CD4-positive, alpha-beta T cell treated with Interleukin-10 for 1 hour (primary cell): ENCODE measurements at regions not wholly inside any gene's neighbourhood (a gene's known extent, or its start where the extent isn't known, plus 50 kb on each side); places are given as distances from the start of the nearest gene placed in this dataset.

ENCODE experiments used
- DNase-seq: peaks from one replicate; pipeline ENCODE4 v3.0.0-alpha.2; 2020

- no peak for DNase-seq
Measured at GRCh38 chr10:57785546-57785945, 482.1 kb downstream of the IPMK start.

- no peak for DNase-seq
Measured at GRCh38 chr10:57785068-57785467, 482.6 kb downstream of the IPMK start.

GRCh38 chr10:57776688-57777432 is 490.8 kb downstream of the IPMK start:
- DNase-seq = no peak

GRCh38 chr10:57775250-57775649 is 492.4 kb downstream of the IPMK start:
- no peak for DNase-seq

- DNase-seq = no peak
Measured at GRCh38 chr10:57769298-57769697, 498.4 kb downstream of the IPMK start.

GRCh38 chr10:57759777-57760176 is 507.9 kb downstream of the IPMK start:
- DNase-seq = no peak

- no peak for DNase-seq
Measured at GRCh38 chr10:57754803-57755202, 512.9 kb downstream of the IPMK start.

GRCh38 chr10:57743711-57744110 is 524.0 kb downstream of the IPMK start:
- no peak for DNase-seq

GRCh38 chr10:57741751-57742150 is 525.9 kb downstream of the IPMK start:
- no peak for DNase-seq

- no peak for DNase-seq
Measured at GRCh38 chr10:57723305-57723704, 544.4 kb downstream of the IPMK start.

- no peak for DNase-seq
Measured at GRCh38 chr10:57716884-57717283, 550.8 kb downstream of the IPMK start.

GRCh38 chr10:57715233-57715632 is 552.5 kb downstream of the IPMK start:
- no peak for DNase-seq

GRCh38 chr10:57707300-57707658 is 560.4 kb downstream of the IPMK start:
- DNase-seq = no peak

- DNase-seq = no peak
Measured at GRCh38 chr10:57706576-57707299, 561.0 kb downstream of the IPMK start.

GRCh38 chr10:57706016-57706415 is 561.7 kb downstream of the IPMK start:
- DNase-seq = no peak

GRCh38 chr10:57699944-57700343 is 567.8 kb downstream of the IPMK start:
- no peak for DNase-seq

GRCh38 chr10:57696641-57697040 is 571.1 kb downstream of the IPMK start:
- no peak for DNase-seq

- DNase-seq = no peak
Measured at GRCh38 chr10:57694956-57695608, 572.6 kb downstream of the IPMK start.

- no peak for DNase-seq
Measured at GRCh38 chr10:57692255-57692980, 575.3 kb downstream of the IPMK start.

- DNase-seq = no peak
Measured at GRCh38 chr10:57689596-57690297, 577.9 kb downstream of the IPMK start.

- no peak for DNase-seq
Measured at GRCh38 chr10:57679916-57680315, 587.8 kb downstream of the IPMK start.

GRCh38 chr10:57675125-57675524 is 592.6 kb downstream of the IPMK start:
- no peak for DNase-seq
